CD4-positive, alpha-beta T cell (primary cell): ENCODE measurements at regions not wholly inside any gene's neighbourhood (a gene's known extent, or its start where the extent isn't known, plus 50 kb on each side); places are given as distances from the start of the nearest gene placed in this dataset.

ENCODE experiments used
- ATAC-seq: fragments of 200-7000 bp; cut with Tn5 transposase; one replicate; pipeline ENCODE4 v1.10.0; 2022; ENCODE audit warnings: mild to moderate bottlenecking; ENCODE audit not compliant: poor library complexity
- CTCF ChIA-PET: fragments of 350-600 bp; sonication (Branson Sonifier 250); formaldehyde crosslinking; loops from one replicate; lab custom pipeline; 2021; ENCODE audit warnings: antibody characterized with exemption, inconsistent platforms; lab: Charles Lee
- POLR2A ChIA-PET: fragments of 350-600 bp; sonication (Branson Sonifier 250); formaldehyde crosslinking; loops from one replicate; lab custom pipeline; 2021; ENCODE audit warnings: antibody characterized with exemption, inconsistent platforms; lab: Charles Lee
- DNase-seq, 14 experiments: peaks; one replicate each; pipeline ENCODE4 v3.0.0-alpha.2; 2013 to 2020; ENCODE audit warnings: mixed read lengths in 2 of 14
- H3K27ac ChIP-seq, 2 donors: one replicate each; pipeline versions ENCODE4 v1.5.1 to v1.7.0; 2013; ENCODE audit warnings: low read length in 2 of 2, low read depth in 1 of 2, mild to moderate bottlenecking in 1 of 2
- H3K27me3 ChIP-seq, 2 experiments: 1 replicate in 1 of 2; 2 replicates in 1 of 2; pipeline versions ENCODE4 v1.6.1 to v1.7.0; 2013; ENCODE audit warnings: low read length in 2 of 2, control low read depth in 1 of 2, mild to moderate bottlenecking in 1 of 2, moderate library complexity in 1 of 2; ENCODE audit not compliant: insufficient read depth in 2 of 2, control insufficient read depth in 1 of 2
- H3K36me3 ChIP-seq: one replicate; pipeline ENCODE4 v1.6.1; 2013; ENCODE audit warnings: low read length, control low read depth; ENCODE audit not compliant: insufficient read depth
- H3K4me1 ChIP-seq: one replicate; pipeline ENCODE4 v1.6.1; 2013; ENCODE audit warnings: low read length, control low read depth; ENCODE audit not compliant: insufficient read depth
- H3K4me3 ChIP-seq: one replicate; pipeline ENCODE4 v1.5.1; 2013; ENCODE audit warnings: mild to moderate bottlenecking, low read length, moderate library complexity
- H3K9me3 ChIP-seq, 2 experiments: 1 replicate in 1 of 2; 2 replicates in 1 of 2; pipeline versions ENCODE4 v1.6.1 to v1.7.0; 2013; ENCODE audit warnings: low read length in 2 of 2, mild to moderate bottlenecking in 2 of 2, control low read depth in 1 of 2, moderate library complexity in 1 of 2; ENCODE audit not compliant: control insufficient read depth in 1 of 2, insufficient read depth in 1 of 2
- H3K27ac Mint-ChIP-seq: one replicate; pipeline ENCODE4 v1.8.0; 2020; ENCODE audit warnings: mixed read lengths
- H3K27me3 Mint-ChIP-seq: one replicate; pipeline ENCODE4 v1.8.0; 2021; ENCODE audit warnings: mixed read lengths
- H3K36me3 Mint-ChIP-seq: one replicate; pipeline ENCODE4 v1.8.0; 2021; ENCODE audit warnings: low read depth, mixed read lengths
- H3K4me1 Mint-ChIP-seq: one replicate; pipeline ENCODE4 v1.8.0; 2021; ENCODE audit warnings: low read depth, mixed read lengths
- H3K4me3 Mint-ChIP-seq: one replicate; pipeline ENCODE4 v1.8.0; 2020; ENCODE audit warnings: mild to moderate bottlenecking, mixed read lengths
- H3K9me3 Mint-ChIP-seq: one replicate; pipeline ENCODE4 v1.8.0; 2020; ENCODE audit warnings: mixed read lengths
- intact Hi-C, 2 experiments: fragments of 100-400 bp; cut with DNase I in 1 of 2; cut with micrococcal nuclease in 1 of 2; formaldehyde crosslinking; loops; one replicate each; pipeline versions ENCODE4 v1.15.1 to v1.9.0; 2023 to 2025; cut with DNase I, micrococcal nuclease
- TF ChIP-seq, protein P1 (sequence below): fragments of 200-600 bp; IDR thresholded peaks from one replicate; pipeline ENCODE4 v1.8.0; 2022; ENCODE audit warnings: antibody characterized with exemption, mild to moderate bottlenecking

DNA sequence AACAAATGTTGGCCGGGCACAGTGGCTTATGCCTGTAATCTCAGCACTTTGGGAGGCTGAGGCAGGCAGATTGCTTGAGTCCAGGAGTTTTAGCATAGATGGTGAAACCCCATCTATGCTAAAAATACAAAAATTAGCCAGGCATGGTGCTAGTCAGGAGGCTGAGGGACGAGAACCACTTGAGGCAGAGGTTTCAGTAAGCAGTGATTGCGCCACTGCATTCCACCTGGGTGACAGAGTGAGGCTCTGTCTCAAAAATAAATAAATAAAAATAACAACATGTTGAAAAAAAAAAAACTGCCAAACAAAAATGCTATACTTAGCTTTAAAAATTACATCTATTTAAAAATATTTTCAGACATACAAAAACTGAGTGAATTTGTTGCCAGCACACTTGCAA lies 374.2 kb upstream of the SMIM31 start:
- Histone ChIP-seq H3K9me3 (peaks cover 0 to 13% of the 10 kb centered on the region in 2 experiments), H3K4me3 (no peak overlapping the region), H3K4me1 (no peaks in the 10 kb centered on the region), H3K27me3 (peaks cover 13 to 15% of the 10 kb centered on the region in 2 experiments), H3K36me3 (no peaks in the 10 kb centered on the region), H3K27ac (no peak overlapping the region)
- CTCF ChIA-PET: no interaction called here
- no peak overlapping the region for H3K27ac Mint-ChIP-seq
- TF ChIP-seq, protein P1, sequence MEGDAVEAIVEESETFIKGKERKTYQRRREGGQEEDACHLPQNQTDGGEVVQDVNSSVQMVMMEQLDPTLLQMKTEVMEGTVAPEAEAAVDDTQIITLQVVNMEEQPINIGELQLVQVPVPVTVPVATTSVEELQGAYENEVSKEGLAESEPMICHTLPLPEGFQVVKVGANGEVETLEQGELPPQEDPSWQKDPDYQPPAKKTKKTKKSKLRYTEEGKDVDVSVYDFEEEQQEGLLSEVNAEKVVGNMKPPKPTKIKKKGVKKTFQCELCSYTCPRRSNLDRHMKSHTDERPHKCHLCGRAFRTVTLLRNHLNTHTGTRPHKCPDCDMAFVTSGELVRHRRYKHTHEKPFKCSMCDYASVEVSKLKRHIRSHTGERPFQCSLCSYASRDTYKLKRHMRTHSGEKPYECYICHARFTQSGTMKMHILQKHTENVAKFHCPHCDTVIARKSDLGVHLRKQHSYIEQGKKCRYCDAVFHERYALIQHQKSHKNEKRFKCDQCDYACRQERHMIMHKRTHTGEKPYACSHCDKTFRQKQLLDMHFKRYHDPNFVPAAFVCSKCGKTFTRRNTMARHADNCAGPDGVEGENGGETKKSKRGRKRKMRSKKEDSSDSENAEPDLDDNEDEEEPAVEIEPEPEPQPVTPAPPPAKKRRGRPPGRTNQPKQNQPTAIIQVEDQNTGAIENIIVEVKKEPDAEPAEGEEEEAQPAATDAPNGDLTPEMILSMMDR: no peak
- intact Hi-C loops: no loop called here
- no peak overlapping the region for H3K4me3 Mint-ChIP-seq
- peaks cover 45% of the 10 kb centered on the region for H3K27me3 Mint-ChIP-seq
- DNase-seq (no peak), ATAC-seq (no peak)
- no peaks in the 10 kb centered on the region for H3K9me3 Mint-ChIP-seq
- no peaks in the 10 kb centered on the region for H3K36me3 Mint-ChIP-seq
- POLR2A ChIA-PET: no interaction called here
- no peaks in the 10 kb centered on the region for H3K4me1 Mint-ChIP-seq

DNA sequence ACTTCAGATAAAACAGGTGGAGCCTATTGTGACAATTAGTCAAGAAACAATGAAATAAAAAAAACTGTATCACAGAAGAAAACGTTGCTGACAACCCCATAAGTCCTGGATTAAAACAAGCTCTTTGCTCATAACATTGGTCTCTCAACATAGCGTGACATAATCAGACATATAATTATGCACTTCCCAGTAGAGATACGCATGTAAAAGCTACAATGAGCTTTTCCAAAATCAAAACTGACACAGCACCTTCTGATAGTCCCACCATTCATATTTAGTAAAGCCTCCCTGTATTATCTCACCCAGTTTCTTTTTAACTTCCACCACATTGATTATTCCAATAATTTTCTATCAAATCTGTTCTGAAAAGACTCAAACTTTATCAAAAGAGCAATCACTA lies 372.1 kb upstream of the SMIM31 start:
- no peak overlapping the region for H3K4me3 Mint-ChIP-seq
- H3K4me1 Mint-ChIP-seq: no peaks in the 10 kb centered on the region
- H3K27me3 Mint-ChIP-seq: peaks cover 52% of the 10 kb centered on the region
- intact Hi-C loops: no loop called here
- ATAC-seq (no peak), DNase-seq (no peak)
- peaks cover 0 to 13% of the 10 kb centered on the region in 2 experiments for H3K9me3 ChIP-seq
- peaks cover 13 to 15% of the 10 kb centered on the region in 2 experiments for H3K27me3 ChIP-seq
- H3K9me3 Mint-ChIP-seq: no peaks in the 10 kb centered on the region
- no peaks in the 10 kb centered on the region for H3K36me3 ChIP-seq
- H3K36me3 Mint-ChIP-seq: no peaks in the 10 kb centered on the region
- H3K27ac ChIP-seq: no peak overlapping the region
- TF ChIP-seq, protein P1: no peak
- POLR2A ChIA-PET: no interaction called here
- no peak overlapping the region for H3K27ac Mint-ChIP-seq
- H3K4me3 ChIP-seq: no peak overlapping the region
- CTCF ChIA-PET: no interaction called here
- no peaks in the 10 kb centered on the region for H3K4me1 ChIP-seq

DNA sequence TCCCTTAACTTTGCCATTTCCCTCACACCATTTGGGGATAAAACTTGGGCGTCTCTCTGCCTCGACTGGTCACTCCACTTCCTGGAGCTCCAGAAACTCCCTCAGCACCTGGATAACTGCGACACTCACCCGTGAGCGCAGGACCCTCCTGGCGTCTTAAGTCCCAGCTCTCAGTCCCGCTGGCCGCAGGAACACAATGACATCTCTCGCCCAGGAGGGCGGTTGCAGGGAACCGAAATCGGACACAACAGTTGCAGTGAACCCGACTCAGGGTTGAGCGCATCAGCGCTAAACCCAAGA lies 370.9 kb upstream of the SMIM31 start:
- no peak overlapping the region for H3K27ac Mint-ChIP-seq
- Histone ChIP-seq H3K27me3 (peaks cover 13 to 15% of the 10 kb centered on the region in 2 experiments), H3K27ac (no peak overlapping the region), H3K36me3 (no peaks in the 10 kb centered on the region), H3K4me3 (no peak overlapping the region), H3K9me3 (peaks cover 0 to 13% of the 10 kb centered on the region in 2 experiments), H3K4me1 (no peaks in the 10 kb centered on the region)
- POLR2A ChIA-PET: no interaction called here
- intact Hi-C loops: no loop called here
- no peak for DNase-seq
- no peaks in the 10 kb centered on the region for H3K9me3 Mint-ChIP-seq
- H3K27me3 Mint-ChIP-seq: peaks cover 52% of the 10 kb centered on the region
- no peaks in the 10 kb centered on the region for H3K36me3 Mint-ChIP-seq
- TF ChIP-seq, protein P1: no peak
- no peaks in the 10 kb centered on the region for H3K4me1 Mint-ChIP-seq
- ATAC-seq: no peak
- H3K4me3 Mint-ChIP-seq: no peak overlapping the region
- CTCF ChIA-PET: no interaction called here
